SK-MEL-5 (cell line): ENCODE measurements at regions not wholly inside any gene's neighbourhood (a gene's known extent, or its start where the extent isn't known, plus 50 kb on each side); places are given as distances from the start of the nearest gene placed in this dataset.
"Not testable (repeated sequence)": the region's sequence is repeated elsewhere in the genome, so short reads cannot be mapped to it uniquely, and the experiment has no call there.

Source experiments
- DNase-seq: peaks from one replicate; pipeline ENCODE4 v3.0.0-alpha.2; 2016; ENCODE audit warnings: low read depth, low spot score
- in situ Hi-C: cut with HindIII; loops from 2 replicates; pipeline ENCODE4 v1.10.0; 2016; ENCODE audit warnings: low sequenced_read_pairs, high pct_unique_total_duplicates, low pct_unique_long_range_greater_than_20kb

- no peak for DNase-seq
- in situ Hi-C loops: no loop called here
Observed at GRCh38 chr2:760001-760400, 82.8 kb upstream of the TMEM18 start.

- DNase-seq: no peak
- in situ Hi-C loops: no loop called here
Observed at GRCh38 chr2:758073-758820, 81.0 kb upstream of the TMEM18 start.

GRCh38 chr2:753123-753522 is 75.9 kb upstream of the TMEM18 start:
- in situ Hi-C loops: no loop called here
- no peak for DNase-seq

GRCh38 chr2:751474-751873 is 74.3 kb upstream of the TMEM18 start:
- in situ Hi-C loops: no loop called here
- DNase-seq: no peak

GRCh38 chr2:750628-751027 is 73.4 kb upstream of the TMEM18 start:
- in situ Hi-C loops: no loop called here
- no peak for DNase-seq

GRCh38 chr2:747762-748351 is 70.7 kb upstream of the TMEM18 start:
- DNase-seq: no peak
- in situ Hi-C loops: no loop called here

GRCh38 chr2:746697-747096 is 69.5 kb upstream of the TMEM18 start:
- in situ Hi-C loops: no loop called here

GRCh38 chr2:744088-744487 is 66.9 kb upstream of the TMEM18 start:
- in situ Hi-C loops: no loop called here

More at GRCh38 chr2:746697-747096, 69.5 kb upstream of the TMEM18 start:
- DNase-seq: no peak

GRCh38 chr2:742221-742620 is 65.0 kb upstream of the TMEM18 start:
- in situ Hi-C loops: no loop called here
- no peak for DNase-seq

More at GRCh38 chr2:744088-744487, 66.9 kb upstream of the TMEM18 start:
- no peak for DNase-seq

GRCh38 chr2:741195-741496 is 63.9 kb upstream of the TMEM18 start:
- DNase-seq: no peak
- in situ Hi-C loops: no loop called here

- peak; percentile 99 for DNase-seq
- in situ Hi-C loops: not testable (repeated sequence)
Observed at GRCh38 chr2:740322-741194, 63.4 kb upstream of the TMEM18 start.

- in situ Hi-C loops: not testable (repeated sequence)
- DNase-seq: peak; percentile 87
Observed at GRCh38 chr2:739864-740321, 62.7 kb upstream of the TMEM18 start.

- DNase-seq: no peak
- in situ Hi-C loops: no loop called here
Observed at GRCh38 chr2:736939-737338, 59.7 kb upstream of the TMEM18 start.

GRCh38 chr2:735670-736218 is 58.5 kb upstream of the TMEM18 start:
- no peak for DNase-seq
- in situ Hi-C loops: no loop called here

GRCh38 chr2:734496-734895 is 57.3 kb upstream of the TMEM18 start:
- in situ Hi-C loops: no loop called here
- DNase-seq: no peak

GRCh38 chr2:733495-733894 is 56.3 kb upstream of the TMEM18 start:
- no peak for DNase-seq

GRCh38 chr2:733001-733400 is 55.8 kb upstream of the TMEM18 start:
- in situ Hi-C loops: no loop called here
- no peak for DNase-seq

More at GRCh38 chr2:733495-733894, 56.3 kb upstream of the TMEM18 start:
- in situ Hi-C loops: no loop called here

- no peak for DNase-seq
- in situ Hi-C loops: no loop called here
Observed at GRCh38 chr2:731711-732110, 54.5 kb upstream of the TMEM18 start.
